ENCODE measurements at regions not wholly inside any gene's neighbourhood (a gene's known extent, or its start where the extent isn't known, plus 50 kb on each side); places are given as distances from the start of the nearest gene placed in this dataset.

DNA sequence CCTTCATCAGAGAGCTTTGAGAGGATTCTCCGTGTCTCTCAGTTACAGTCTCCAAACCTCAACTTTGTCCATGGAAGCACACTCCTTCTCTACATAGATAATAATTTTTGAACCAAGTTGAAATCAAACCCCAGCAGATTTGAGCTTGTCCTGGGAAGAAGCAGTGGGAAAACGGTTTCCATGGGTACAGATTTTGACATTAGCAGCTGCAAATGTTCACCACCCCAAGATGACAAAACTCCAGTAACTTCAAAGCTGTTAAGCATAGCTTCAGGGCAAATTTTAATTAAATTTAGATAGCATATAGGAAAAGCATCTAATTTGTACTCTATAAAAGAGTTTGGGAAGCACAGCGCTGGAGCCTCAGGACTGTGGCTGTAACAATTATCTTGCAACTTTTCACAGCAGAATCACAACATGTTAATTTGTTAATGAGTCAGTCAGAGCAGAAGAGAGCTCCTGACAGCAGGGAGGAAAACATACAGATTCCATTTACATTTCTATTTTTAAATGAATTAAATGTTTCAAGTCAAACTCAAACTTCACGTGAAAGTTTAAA lies 240.7 kb downstream of the BMP7 start:
- no peak for DNase-seq (ENCODE audit: low read depth)

DNA sequence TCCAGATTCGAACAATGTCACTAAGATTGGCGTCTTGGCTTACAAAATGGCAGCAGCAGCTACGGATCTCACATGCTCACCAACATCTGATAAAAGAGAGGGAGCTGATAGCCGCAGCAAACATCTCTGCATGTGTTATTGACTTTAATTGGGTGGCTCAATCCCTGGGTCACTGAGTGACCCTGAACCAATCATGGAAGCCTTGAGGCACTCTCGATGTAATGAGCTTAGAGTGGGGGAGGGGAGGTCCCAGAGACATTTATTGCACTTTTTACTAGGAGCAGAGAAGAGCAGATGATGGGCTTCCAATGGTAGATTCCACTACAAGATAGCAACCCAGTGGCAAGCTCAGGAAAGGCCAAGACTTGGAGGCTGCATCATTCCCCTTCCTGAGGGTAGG lies 238.7 kb downstream of the BMP7 start:
- no peak for DNase-seq (ENCODE audit: low read depth)

DNA sequence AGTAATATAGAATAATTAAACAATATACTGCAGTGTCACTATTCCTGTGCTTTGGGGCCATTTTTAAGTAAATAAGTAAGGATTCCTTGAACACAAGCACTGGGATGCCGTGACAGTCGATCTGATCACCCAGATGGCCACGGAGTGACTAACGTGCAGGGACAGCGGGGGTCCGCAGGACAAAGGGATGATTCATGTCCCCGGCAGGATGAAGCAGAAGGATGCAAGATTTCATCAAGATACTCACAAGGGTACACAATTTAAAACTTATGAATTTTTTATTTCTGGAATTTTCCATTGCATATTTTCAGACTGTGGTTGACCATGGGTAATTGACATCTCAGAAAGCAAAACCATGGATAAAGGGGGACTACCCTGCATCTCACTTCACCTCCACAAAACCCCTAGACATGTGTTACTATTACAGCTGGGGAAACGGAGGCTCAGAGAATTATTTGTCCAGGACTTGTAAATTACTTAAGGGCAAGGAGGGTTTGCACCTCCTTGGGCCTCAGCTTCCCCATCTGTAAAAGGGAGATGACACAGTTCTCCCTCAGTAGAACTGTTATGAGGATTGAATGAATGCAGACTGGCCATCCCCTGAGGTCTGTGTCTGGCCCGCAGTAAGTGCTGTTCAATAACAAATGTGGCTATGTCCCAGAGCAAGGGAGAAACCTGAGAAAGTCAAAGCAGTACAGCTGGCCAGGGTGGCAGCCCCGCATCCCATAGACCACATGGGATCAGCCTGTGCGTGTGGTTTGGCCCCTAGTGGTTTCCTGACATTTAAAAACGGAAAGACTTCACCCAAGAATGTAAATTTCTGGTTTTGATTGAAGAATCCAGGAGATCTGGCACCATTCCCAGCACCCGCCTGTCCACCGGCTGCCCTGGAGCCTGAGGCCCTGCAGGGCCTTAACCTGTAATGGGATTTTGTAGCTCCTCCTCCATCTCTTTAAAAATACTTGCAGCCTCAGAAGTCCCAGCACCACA lies 235.5 kb downstream of the BMP7 start:
- no peak for DNase-seq (ENCODE audit: low read depth)

DNA sequence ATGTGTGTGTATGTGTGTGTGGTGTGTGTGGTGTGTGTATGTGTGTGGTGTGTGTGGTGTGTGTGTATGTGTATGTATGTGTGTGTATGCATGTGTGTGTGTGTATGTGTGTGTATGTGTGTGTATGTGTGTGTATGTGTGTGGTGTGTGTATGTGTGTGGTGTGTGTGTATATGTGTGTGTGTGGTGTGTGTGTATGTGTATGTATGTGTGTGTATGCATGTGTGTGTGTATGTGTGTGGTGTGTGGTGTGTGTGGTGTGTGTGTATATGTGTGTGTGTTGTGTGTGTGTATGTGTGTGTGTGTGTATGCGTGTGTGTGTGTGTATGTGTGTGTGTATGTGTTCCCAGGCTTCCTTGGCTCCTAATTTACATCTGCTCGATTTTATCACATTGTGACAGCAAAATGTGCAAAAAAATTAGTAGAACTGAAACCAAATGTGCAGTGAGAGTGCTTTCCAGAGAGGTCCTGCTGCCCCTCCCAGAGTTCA lies 234.5 kb downstream of the BMP7 start:
- DNase-seq (ENCODE audit: low read depth), result no peak

DNA sequence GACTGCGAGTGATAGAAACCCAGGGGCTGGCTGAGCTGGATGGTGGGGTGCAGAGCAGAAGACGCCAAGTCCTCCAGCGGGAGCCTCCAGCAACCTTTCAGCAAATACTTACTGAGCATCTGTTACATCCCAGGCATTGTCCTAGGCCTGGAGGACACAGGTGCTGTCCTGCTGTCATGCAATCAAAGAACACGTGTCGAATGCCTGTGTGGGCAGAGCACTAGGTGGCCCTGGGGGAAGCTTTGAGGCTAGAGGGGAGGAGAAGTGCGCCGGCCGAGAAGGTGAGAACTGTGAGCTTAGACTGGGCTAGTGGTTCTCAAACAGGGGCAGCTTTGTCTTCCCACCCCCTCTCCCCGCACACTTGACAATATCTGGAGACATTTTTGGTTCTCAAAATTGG lies 233.6 kb downstream of the BMP7 start:
- DNase-seq (ENCODE audit: low read depth), result no peak

DNA sequence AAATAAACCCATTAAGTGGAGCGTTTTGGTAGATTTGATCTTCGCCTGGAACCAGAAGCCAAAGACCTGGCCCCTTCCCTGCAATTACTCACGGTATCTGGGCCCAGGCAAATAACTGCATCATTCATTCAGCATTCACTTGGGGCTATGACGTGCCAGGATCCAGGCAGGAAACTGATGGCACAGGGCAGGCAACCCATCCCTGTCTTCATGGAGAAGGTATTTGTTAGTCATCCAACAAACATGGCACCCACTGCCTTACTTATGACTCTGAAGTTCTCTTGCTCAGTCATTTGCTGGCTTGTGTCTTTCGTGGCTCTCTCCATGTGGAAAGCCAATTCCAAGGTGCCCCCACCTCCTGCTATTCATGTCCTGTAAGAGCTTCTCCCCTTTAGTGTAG lies 232.4 kb downstream of the BMP7 start:
- DNase-seq (ENCODE audit: low read depth), result no peak

DNA sequence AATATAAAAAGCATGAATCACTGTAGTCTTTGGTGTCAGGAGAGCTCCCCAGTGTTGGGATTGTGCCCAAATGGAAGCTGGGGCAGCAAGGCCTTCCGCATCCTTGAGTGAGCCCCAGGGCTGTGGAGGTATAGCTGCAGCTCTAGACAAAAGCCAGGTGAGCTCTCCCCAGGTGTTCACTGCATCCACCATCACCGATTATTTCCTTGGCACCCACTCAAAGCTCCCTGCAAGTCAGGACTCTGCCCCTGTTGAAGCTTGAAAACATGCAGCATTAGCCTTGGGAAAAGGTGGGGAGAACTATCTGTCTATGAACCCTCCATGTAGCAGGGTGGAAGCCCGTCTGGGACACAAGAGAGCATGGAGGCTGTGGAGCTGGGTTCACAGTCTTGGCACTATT lies 228.8 kb downstream of the BMP7 start:
- no peak for DNase-seq (ENCODE audit: low read depth)

DNA sequence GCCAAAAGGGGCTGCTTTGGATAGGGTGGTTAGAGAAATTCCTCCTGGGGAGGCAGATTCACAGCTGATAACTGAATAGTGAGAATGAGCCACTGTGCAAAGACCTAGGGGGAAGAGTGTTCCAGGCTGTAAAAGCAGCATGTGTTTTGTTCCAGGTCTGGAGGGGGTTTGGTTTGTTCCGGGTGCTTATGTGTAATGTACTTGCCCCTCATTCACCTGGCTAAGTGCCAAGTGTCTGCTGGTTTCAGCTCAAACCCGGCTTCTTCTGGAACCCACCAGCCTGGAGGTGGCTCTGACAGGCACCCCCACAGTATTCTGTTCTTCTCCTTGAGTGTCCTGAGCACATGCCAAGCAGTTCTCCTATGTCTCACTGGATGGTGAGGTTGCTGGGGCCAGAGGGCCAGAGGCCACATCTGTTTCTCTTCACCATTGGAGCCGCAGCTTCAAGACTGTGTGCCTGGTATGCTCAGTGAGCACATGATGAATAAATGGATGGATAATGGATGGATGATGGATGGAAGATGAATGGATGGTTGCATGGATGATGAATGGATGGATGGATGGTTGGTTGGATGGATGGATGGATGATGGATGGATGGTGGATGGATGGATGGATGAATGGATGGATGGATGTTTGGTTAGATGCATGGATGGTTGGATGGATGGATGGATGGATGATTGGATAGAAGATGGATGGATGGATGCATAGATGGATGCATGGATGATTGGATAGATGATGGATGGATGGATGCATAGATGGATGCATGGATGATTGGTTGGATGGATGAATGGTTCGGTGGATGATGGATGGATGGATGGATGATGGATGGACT lies 227.6 kb downstream of the BMP7 start:
- no peak for DNase-seq (ENCODE audit: low read depth)

DNA sequence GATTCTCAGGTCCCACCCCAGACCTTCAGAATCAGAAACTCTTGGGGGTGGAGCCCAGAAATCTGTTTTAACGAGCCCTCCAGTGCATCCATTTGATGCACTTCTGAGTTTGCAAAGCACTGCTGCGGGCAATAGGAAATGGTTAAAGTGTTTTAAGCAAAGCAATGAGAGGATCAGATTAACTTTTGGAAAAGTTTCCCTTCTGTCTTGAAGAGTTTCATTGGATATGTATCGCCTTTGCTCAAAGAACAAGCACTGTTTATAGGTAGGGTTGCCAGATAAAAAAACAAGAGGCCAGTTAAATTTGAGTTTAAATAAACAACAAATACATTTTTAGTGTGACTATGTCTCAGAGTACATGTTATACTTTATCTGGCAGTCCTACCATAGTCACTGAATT lies 226.0 kb downstream of the BMP7 start:
- DNase-seq (ENCODE audit: low read depth), result no peak

DNA sequence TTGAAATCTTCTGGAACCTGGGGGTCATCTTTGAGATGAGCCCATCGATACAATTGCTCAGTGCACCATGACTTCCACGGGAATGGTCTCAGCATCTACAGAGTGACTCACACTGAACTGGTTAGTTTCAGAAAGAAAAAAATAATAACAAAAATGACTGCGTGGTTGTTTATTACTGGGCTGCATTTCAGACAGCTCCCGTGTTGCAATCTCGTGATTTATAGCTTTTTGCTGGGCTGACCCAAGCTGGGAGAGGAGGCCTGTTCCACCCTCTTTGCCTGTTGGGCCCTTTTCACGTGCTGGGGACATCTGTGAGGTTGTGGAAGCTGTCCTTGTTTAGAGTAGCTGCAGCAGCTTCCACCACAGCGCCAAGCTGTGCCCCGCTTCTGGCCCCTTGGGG lies 225.5 kb downstream of the BMP7 start:
- no peak for DNase-seq (ENCODE audit: low read depth)

DNA sequence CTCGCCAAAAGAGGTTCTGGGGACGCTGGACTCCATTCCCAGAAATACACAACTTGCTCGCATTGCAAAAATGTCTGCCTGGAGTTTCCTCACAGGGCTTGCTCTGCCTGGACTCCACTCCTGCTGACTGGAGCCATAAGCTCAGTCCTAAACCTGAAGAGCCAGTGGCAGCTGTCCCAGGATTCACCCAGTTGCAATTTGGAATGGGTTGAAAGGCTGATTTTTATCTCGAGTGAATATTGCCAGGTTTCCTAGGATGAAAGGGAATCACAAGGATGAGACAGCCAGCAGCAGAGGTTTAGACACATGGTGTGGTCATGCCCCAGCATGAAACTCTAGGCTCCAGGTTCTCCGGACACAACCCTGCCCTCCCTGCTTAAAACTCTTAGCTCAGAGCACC lies 223.3 kb downstream of the BMP7 start:
- DNase-seq (ENCODE audit: low read depth), result no peak

DNA sequence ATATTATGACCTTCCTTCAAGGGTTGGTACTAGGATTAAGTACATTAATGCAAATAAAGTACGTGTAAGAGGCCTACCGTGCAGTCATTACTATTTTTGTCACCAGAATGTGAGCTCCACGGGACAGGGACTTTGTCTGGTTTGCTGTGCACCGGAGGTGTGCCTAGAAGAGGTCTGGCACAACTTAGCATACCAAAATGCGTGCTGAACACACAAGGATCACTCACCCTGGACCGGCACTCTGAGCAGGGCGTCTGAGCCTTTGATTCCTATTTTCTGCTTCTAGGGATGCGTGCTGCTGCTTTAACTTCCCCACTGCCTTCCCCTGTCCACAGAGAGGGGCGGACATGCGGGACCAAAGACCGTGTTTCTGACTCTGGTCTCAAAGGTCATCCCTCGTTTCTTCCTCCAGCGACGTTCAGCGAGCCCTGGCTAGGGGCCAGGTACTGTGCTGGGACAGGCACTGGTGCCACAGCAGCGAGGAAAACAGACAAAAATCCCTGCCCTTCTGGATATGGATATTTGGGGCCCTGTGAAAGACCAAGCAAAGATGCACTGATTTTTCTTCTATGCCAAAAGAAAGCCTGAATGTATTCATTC lies 222.7 kb downstream of the BMP7 start:
- no peak for DNase-seq (ENCODE audit: low read depth)

DNA sequence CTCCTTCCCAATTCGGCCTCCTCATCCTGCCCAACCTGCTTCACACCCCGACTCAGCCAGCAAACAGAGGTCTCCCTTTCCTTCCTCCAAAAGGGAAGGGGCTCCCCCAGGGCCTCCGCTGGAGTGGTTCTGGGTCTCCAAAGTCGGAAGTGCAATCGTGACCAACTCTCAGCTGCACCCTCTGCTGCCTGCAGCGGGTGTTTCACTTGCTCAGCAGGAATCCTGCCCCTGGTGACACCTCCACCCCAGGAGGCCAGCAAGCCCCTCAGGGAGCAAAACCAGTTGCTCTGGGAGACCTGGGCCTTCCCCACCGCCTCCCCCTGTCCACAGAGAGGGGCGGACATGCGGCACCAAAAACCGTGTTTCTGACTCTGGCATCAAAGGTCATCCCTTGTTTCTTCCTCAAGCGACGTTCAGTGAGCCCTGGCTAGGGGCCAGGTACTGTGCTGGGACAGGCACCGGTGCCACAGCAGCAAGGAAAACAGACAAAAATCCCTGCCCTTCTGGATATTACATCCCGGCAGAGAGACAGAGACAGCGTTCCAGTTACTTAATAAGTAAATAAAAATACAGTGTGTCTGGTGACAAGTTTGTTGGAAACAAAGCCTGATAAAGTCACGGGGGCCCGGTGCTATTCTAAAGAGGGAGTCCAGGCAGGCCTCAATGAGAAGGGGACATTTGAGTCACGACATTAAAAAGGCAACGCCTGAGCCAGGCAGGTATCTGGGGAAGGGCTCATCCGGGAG lies 219.0 kb downstream of the BMP7 start:
- no peak for DNase-seq (ENCODE audit: low read depth)

DNA sequence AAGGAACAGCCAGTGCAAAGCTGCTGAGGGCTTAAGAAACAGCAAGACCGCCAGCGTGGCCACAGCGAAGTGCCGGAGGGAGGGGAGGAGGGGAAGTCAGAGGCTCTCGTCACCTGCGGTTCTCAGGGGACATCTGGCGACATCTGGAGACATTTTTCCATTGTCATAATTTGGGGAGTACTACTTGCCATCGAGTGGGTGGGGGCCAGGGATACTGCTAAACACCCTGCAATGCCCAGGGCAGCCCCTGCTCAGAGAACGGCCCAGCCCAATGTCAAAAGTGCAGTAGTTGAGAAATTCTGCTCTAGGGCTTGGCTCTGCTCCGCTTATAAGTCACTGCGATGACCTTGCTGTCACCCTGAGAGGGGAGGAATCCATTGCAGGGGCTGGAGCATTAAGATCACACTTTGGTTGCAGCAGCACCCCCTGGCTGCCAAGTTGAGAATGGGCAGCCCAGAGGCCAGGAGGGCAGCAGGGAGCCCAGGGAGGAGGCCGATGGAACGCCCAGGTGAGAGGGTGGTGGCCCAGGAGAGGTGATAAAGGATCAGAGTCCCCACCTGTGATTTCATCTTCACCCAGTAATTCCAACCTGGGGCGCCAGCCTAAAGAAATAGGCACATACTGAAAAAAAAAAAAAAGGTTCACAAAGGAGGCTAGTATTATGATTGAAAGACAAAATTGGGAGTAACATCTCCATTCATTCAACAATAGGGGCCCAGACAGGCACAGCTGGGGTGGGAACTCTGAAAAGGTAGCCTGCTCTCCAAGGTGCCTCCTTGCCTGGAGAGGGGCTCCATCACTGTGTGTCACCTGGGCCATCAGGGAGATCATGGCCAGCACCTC lies 218.2 kb downstream of the BMP7 start:
- no peak for DNase-seq (ENCODE audit: low read depth)

DNA sequence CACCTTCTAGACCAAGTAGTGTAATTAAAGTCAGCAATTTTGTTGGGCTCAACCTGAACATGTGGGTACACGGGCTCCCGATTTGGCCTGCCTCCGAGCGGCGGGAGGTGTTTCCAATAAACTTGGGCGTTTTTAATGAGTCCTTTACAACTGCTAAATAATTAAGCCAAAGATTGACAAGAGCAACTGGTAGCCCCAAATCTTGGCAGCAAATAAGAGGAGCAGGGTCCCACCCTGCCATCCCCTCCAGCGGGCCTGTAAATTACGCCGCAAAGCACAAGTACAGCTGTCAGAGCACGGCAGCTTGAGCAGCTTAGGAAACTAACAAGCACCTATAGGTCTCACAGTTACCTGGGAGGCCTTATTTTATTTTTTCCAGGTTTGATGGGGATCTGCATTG lies 217.1 kb downstream of the BMP7 start:
- DNase-seq (ENCODE audit: low read depth), result no peak

DNA sequence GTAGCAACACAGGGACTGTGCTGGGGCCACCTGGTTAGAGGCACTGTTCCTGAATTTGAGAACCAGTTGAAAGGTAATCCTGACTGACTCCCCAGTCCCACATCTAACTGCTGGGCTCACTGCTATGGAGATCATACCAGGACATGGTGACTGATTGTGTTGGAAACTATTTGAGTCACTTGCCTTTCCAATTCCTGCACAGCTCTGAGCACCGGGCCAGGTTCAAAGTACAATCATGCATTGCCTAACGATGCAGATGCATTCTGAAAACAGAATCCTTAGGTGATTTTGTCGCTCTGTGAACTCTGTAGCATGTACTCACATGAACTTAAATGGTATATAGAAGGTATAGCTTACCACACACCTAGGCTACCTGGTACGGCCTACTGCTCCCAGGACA lies 215.3 kb downstream of the BMP7 start:
- no peak for DNase-seq (ENCODE audit: low read depth)

DNA sequence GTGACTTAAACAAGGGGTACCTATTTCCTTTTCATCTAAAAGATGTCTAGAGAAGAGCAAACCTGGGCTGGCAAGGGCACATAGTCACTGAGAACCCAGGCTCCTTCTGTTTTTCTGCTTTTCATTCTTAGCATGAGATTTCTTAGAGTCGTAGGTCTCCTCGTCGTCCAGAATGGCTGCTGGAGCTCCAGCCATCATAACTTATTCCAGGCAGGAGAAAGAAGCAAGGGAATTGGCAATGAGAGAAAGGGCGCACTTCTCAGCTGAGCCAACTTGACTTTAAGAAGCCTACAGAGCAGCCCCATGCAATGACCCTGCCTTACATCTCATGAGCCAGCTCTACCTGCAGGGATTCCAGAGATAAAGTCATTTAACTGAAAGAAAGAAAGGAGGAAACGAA lies 213.4 kb downstream of the BMP7 start:
- no peak for DNase-seq (ENCODE audit: low read depth)

DNA sequence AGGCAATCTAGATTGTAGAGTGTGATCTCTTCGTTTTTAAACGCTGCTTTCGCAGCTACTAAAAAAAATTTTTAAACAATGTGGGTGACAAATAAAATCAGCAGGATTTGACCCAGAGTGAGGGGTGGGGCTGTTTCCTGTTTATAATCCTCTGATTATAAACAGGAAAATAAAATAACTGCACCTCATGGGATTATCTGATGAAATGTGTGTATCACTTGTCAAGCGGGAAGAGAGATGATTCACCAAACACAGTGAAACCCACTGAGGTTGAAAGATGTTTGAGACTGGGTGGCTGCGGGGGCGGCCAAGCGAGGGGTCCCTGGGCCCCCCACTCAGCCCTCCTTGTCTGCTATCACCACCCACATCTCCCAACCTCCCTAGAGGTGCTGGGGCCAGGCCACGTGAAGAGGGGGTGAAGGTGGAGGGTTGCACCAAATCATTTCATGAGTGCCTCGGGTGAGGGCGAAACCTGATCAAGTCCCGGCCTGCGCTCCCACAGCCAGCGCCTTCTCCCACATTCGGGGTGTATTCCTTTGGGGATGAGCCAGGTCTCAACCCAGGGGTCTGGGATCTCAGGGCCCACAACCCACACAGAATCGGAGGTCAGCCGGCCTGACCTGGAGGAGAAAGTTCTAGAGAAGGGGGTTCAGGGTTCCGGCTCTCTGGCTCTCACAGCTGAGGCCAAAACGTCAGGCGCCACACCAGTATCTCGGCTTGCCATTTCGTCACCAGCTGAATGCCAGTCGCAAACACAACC lies 212.5 kb downstream of the BMP7 start:
- no peak for DNase-seq (ENCODE audit: low read depth)

DNA sequence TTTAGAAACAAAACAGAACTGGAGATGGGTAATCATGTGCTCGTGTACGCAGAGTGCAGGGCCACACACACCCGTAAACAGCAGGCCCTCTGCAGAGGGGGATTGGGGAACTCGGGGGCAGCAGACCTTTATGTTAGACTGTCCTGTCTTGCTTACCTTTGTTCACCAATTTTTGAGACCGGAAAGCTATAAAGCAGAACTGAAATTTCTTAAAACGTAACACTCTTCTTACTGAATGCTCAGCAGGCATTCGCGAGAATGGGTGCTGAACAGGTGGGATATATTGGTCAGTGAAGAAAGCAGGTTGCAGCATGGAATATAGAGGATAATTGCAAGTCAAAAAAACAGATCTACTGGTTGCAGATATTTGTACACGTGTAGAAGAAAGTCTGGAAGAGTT lies 211.1 kb downstream of the BMP7 start:
- no peak for DNase-seq (ENCODE audit: low read depth)

DNA sequence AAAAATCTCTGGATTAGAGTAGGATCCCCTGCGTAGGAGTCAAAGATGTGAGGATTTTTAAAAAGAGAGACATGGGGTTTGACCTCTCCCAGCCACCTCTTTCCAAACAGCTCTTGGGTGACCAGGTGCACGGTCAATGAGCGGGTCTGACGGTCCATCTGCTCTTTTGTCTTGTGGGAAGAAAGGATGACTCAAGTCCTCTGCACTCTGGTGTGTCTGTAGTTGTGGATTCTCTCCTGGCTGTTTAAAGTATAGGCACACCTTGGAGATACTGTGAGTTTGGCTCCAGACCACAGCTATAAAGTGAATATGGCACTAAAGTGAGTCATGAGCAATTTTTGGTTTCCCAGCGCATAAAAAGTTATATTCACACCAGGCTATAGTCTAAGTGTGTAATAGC lies 209.8 kb downstream of the BMP7 start:
- DNase-seq (ENCODE audit: low read depth), result no peak

Data from stromal cell of bone marrow (primary cell).